ENCODE measurements at regions not wholly inside any gene's neighbourhood (a gene's known extent, or its start where the extent isn't known, plus 50 kb on each side); places are given as distances from the start of the nearest gene placed in this dataset.

DNA sequence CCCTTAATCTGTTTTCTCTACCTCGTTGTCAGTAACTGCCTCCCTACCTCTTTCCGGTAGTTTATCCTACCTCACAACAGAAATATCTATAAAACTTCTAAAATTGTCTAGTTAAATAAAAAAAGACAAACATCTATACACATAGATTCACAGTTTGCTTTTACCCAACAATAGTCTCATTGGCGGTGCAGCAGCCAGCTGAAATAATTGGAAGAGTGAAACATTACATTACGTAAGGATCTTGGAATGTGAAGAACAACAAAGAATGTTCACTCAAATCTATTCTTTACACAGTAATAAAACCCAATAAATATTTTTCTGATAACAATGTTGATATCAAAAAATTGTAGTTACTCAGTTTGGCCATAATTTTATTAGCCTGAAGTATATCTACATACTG lies 115.5 kb upstream of the ARPP21 start:
- Mint-ChIP-seq H3K27ac (no peak overlapping the region), H3K4me3 (no peak overlapping the region), H3K4me1 (peaks cover 4% of the 10 kb centered on the region), H3K9me3 (no peaks in the 10 kb centered on the region), H3K27me3 (no peaks in the 10 kb centered on the region), H3K36me3 (ENCODE audit: low read depth) (no peaks in the 10 kb centered on the region)
- ChIA-PET CTCF (no interaction called here), POLR2A (no interaction called here)
- no peak for ATAC-seq (ENCODE audit: low read depth)
- no peak for DNase-seq
- TF ChIP-seq CTCF (IDR thresholded peaks at IDR 0.05) = no peak
- intact Hi-C loops (cut with micrococcal nuclease) = no loop called here

- peaks cover 4% of the 10 kb centered on the region for H3K4me1 Mint-ChIP-seq
Observed at GRCh38 chr3:35524856-35525255, 114.5 kb upstream of the ARPP21 start.

DNA sequence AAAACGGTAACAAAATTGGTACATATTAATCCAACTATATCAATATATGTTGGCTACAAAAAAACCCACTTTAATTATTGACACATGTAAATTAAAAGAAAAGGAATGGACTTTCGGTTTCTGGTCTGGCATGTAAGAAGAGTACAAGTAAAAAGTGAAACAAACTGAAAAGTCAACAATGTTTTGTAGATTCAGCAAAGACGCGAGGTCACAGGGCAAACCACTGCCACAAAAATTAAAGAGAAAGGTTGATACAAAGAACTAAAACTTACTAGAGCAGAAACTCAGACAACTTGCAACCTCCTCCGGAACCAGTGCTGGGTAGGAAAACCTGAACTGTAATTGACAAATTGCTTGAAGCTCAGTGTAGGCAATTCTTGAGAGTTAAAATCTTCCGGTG lies 110.6 kb upstream of the ARPP21 start:
- Mint-ChIP-seq H3K4me3 (no peak overlapping the region), H3K27me3 (no peaks in the 10 kb centered on the region), H3K36me3 (ENCODE audit: low read depth) (no peaks in the 10 kb centered on the region), H3K27ac (no peak overlapping the region), H3K4me1 (no peaks in the 10 kb centered on the region), H3K9me3 (no peaks in the 10 kb centered on the region)
- TF ChIP-seq CTCF (IDR thresholded peaks at IDR 0.05) = no peak
- ATAC-seq (ENCODE audit: low read depth) = no peak
- DNase-seq = no peak
- intact Hi-C loops (cut with micrococcal nuclease) = no loop called here
- ChIA-PET CTCF (no interaction called here), POLR2A (no interaction called here)

More at GRCh38 chr3:35524856-35525255, 114.5 kb upstream of the ARPP21 start:
- ATAC-seq (ENCODE audit: low read depth) (no peak), DNase-seq (no peak)
- Mint-ChIP-seq H3K4me3 (no peak overlapping the region), H3K27me3 (no peaks in the 10 kb centered on the region), H3K36me3 (ENCODE audit: low read depth) (no peaks in the 10 kb centered on the region), H3K9me3 (no peaks in the 10 kb centered on the region), H3K27ac (no peak overlapping the region)
- CTCF ChIA-PET = no interaction called here
- TF ChIP-seq CTCF (IDR thresholded peaks at IDR 0.05) = no peak
- intact Hi-C loops (cut with micrococcal nuclease) = no loop called here
- POLR2A ChIA-PET = no interaction called here

- DNase-seq (no peak), ATAC-seq (ENCODE audit: low read depth) (no peak)
- intact Hi-C loops (cut with micrococcal nuclease) = no loop called here
- ChIA-PET POLR2A (no interaction called here), CTCF (no interaction called here)
- no peak for TF ChIP-seq CTCF (IDR thresholded peaks at IDR 0.05)
- H3K27me3 Mint-ChIP-seq = no peaks in the 10 kb centered on the region
- no peaks in the 10 kb centered on the region for H3K4me1 Mint-ChIP-seq
- H3K9me3 Mint-ChIP-seq = no peaks in the 10 kb centered on the region
- no peaks in the 10 kb centered on the region for H3K36me3 Mint-ChIP-seq (ENCODE audit: low read depth)
- H3K4me3 Mint-ChIP-seq = no peak overlapping the region
- H3K27ac Mint-ChIP-seq = no peak overlapping the region
Observed at GRCh38 chr3:35529337-35529736, 110.0 kb upstream of the ARPP21 start.

GRCh38 chr3:35537265-35537664 lies 102.1 kb upstream of the ARPP21 start:
- Mint-ChIP-seq H3K9me3 (no peaks in the 10 kb centered on the region), H3K27ac (no peak overlapping the region), H3K36me3 (ENCODE audit: low read depth) (no peaks in the 10 kb centered on the region), H3K4me3 (no peak overlapping the region), H3K4me1 (no peaks in the 10 kb centered on the region), H3K27me3 (no peaks in the 10 kb centered on the region)
- POLR2A ChIA-PET = no interaction called here
- DNase-seq (no peak), ATAC-seq (ENCODE audit: low read depth) (no peak)
- intact Hi-C loops (cut with micrococcal nuclease) = no loop called here
- TF ChIP-seq CTCF (IDR thresholded peaks at IDR 0.05) = no peak
- CTCF ChIA-PET = no interaction called here

All from activated B cell treated with CpG ODN at 0.5 μM for 24 hours (primary cell).